Ovary (tissue), 3 donors: ENCODE measurements at regions not wholly inside any gene's neighbourhood (a gene's known extent, or its start where the extent isn't known, plus 50 kb on each side); places are given as distances from the start of the nearest gene placed in this dataset.

Source experiments
- CTCF ChIP-seq, 3 donors: fragments of 450-650 bp in 2 of 3; fragments of 200-600 bp in 1 of 3; IDR thresholded peaks; one replicate each; pipeline versions ENCODE4 v1.5.1 to v1.8.0; 2016 to 2022; ENCODE audit warnings: antibody characterized with exemption in 3 of 3, mild to moderate bottlenecking in 1 of 3
- EP300 ChIP-seq: sonication (generic); formaldehyde crosslinking; IDR thresholded peaks from one replicate; pipeline ENCODE4 v1.6.1; 2017; ENCODE audit warnings: antibody characterized with exemption
- POLR2A ChIP-seq: fragments of 450-650 bp; IDR thresholded peaks from one replicate; pipeline ENCODE4 v1.6.1; 2017; ENCODE audit warnings: antibody characterized with exemption, mild to moderate bottlenecking, moderate library complexity
- donor health status: DM: no; HTN: no; CAD: no.

- no peak for TF ChIP-seq CTCF (IDR thresholded peaks at IDR 0.05)
- no peak for TF ChIP-seq POLR2A
- no peak for TF ChIP-seq EP300
Observed at GRCh38 chr6:56372406-56372995, 125.1 kb upstream of the COL21A1 start.
